ENCODE measurements at regions not wholly inside any gene's neighbourhood (a gene's known extent, or its start where the extent isn't known, plus 50 kb on each side); places are given as distances from the start of the nearest gene placed in this dataset.

GRCh38 chr3:152126260-152126659, 142.5 kb upstream of the MBNL1 start:
- ATAC-seq (ENCODE audit: low FRiP score) (no peak), DNase-seq (no peak)
- H3K4me1 ChIP-seq (ENCODE audit: control insufficient read depth in 1 of 2, insufficient read depth in 2 of 2, low read length in 2 of 2) = peaks cover 1 to 2% of the 10 kb centered on the region in 2 donors
- intact Hi-C loops (cut with DNase I) = no loop called here
- no peaks in the 10 kb centered on the region for H3K36me3 ChIP-seq (ENCODE audit: control insufficient read depth in 1 of 2, insufficient read depth in 2 of 2, low read length in 1 of 2)
- no peak overlapping the region for H3K27ac ChIP-seq (ENCODE audit: low read depth in 1 of 2, low read length in 2 of 2)
- WGBS, 2 donors = 74 to 80% methylated on average over 2 of the region's 2 CpGs
- no peaks in the 10 kb centered on the region for H3K9me3 ChIP-seq (ENCODE audit: control insufficient read depth, low read length)
- H3K27me3 ChIP-seq (ENCODE audit: control insufficient read depth in 1 of 2, insufficient read depth in 2 of 2, low read length in 1 of 2) = no peaks in the 10 kb centered on the region
- no peak overlapping the region for H3K4me3 ChIP-seq (ENCODE audit: low read length in 2 of 2)

- intact Hi-C loops (cut with DNase I) = no loop called here
- no peak for DNase-seq
- Histone ChIP-seq H3K27ac (ENCODE audit: low read depth in 1 of 2, low read length in 2 of 2) (no peak overlapping the region), H3K27me3 (ENCODE audit: control insufficient read depth in 1 of 2, insufficient read depth in 2 of 2, low read length in 1 of 2) (no peaks in the 10 kb centered on the region), H3K36me3 (ENCODE audit: control insufficient read depth in 1 of 2, insufficient read depth in 2 of 2, low read length in 1 of 2) (no peaks in the 10 kb centered on the region), H3K9me3 (ENCODE audit: control insufficient read depth, low read length) (no peaks in the 10 kb centered on the region), H3K4me3 (ENCODE audit: low read length in 2 of 2) (no peak overlapping the region), H3K4me1 (ENCODE audit: control insufficient read depth in 1 of 2, insufficient read depth in 2 of 2, low read length in 2 of 2) (peaks cover 1 to 2% of the 10 kb centered on the region in 2 donors)
- no peak for ATAC-seq (ENCODE audit: low FRiP score)
- WGBS, 2 donors = 94 to 99% methylated on average over 4 of the region's 4 CpGs
Observed at GRCh38 chr3:152127058-152127457, 141.7 kb upstream of the MBNL1 start.

GRCh38 chr3:152128356-152128755, 140.4 kb upstream of the MBNL1 start:
- Histone ChIP-seq H3K27ac (ENCODE audit: low read depth in 1 of 2, low read length in 2 of 2) (no peak overlapping the region), H3K4me3 (ENCODE audit: low read length in 2 of 2) (no peak overlapping the region), H3K27me3 (ENCODE audit: control insufficient read depth in 1 of 2, insufficient read depth in 2 of 2, low read length in 1 of 2) (no peaks in the 10 kb centered on the region), H3K9me3 (ENCODE audit: control insufficient read depth, low read length) (no peaks in the 10 kb centered on the region), H3K4me1 (ENCODE audit: control insufficient read depth in 1 of 2, insufficient read depth in 2 of 2, low read length in 2 of 2) (peaks cover 0 to 2% of the 10 kb centered on the region in 2 donors), H3K36me3 (ENCODE audit: control insufficient read depth in 1 of 2, insufficient read depth in 2 of 2, low read length in 1 of 2) (no peaks in the 10 kb centered on the region)
- no peak for DNase-seq
- intact Hi-C loops (cut with DNase I) = no loop called here
- WGBS, 2 donors = 35 to 76% methylated on average over 1 of the region's 1 CpG
- no peak for ATAC-seq (ENCODE audit: low FRiP score)

- ATAC-seq (ENCODE audit: low FRiP score) (no peak), DNase-seq (no peak)
- Histone ChIP-seq H3K9me3 (ENCODE audit: control insufficient read depth, low read length) (no peaks in the 10 kb centered on the region), H3K4me1 (ENCODE audit: control insufficient read depth in 1 of 2, insufficient read depth in 2 of 2, low read length in 2 of 2) (peaks cover 0 to 5% of the 10 kb centered on the region in 2 donors), H3K27ac (ENCODE audit: low read depth in 1 of 2, low read length in 2 of 2) (no peak overlapping the region), H3K27me3 (ENCODE audit: control insufficient read depth in 1 of 2, insufficient read depth in 2 of 2, low read length in 1 of 2) (peaks cover 0 to 1% of the 10 kb centered on the region in 2 donors), H3K36me3 (ENCODE audit: control insufficient read depth in 1 of 2, insufficient read depth in 2 of 2, low read length in 1 of 2) (no peaks in the 10 kb centered on the region), H3K4me3 (ENCODE audit: low read length in 2 of 2) (no peak overlapping the region)
- intact Hi-C loops (cut with DNase I) = no loop called here
- 97 to 98% methylated on average over 3 of the region's 3 CpGs for WGBS, 2 donors
Observed at GRCh38 chr3:152139651-152140050, 129.1 kb upstream of the MBNL1 start.

GRCh38 chr3:152146461-152146860, 122.3 kb upstream of the MBNL1 start:
- intact Hi-C loops (cut with DNase I) = no loop called here
- 98% methylated on average over 2 of the region's 2 CpGs for WGBS, 2 donors
- Histone ChIP-seq H3K36me3 (ENCODE audit: control insufficient read depth in 1 of 2, insufficient read depth in 2 of 2, low read length in 1 of 2) (no peaks in the 10 kb centered on the region), H3K27me3 (ENCODE audit: control insufficient read depth in 1 of 2, insufficient read depth in 2 of 2, low read length in 1 of 2) (no peaks in the 10 kb centered on the region), H3K4me1 (ENCODE audit: control insufficient read depth in 1 of 2, insufficient read depth in 2 of 2, low read length in 2 of 2) (peaks cover 0 to 7% of the 10 kb centered on the region in 2 donors), H3K9me3 (ENCODE audit: control insufficient read depth, low read length) (no peaks in the 10 kb centered on the region), H3K4me3 (ENCODE audit: low read length in 2 of 2) (no peak overlapping the region), H3K27ac (ENCODE audit: low read depth in 1 of 2, low read length in 2 of 2) (no peak overlapping the region)
- DNase-seq (no peak), ATAC-seq (ENCODE audit: low FRiP score) (no peak)

- ATAC-seq (ENCODE audit: low FRiP score) (no peak), DNase-seq (no peak)
- Histone ChIP-seq H3K27ac (ENCODE audit: low read depth in 1 of 2, low read length in 2 of 2) (peak overlapping the region in 1 of 2 donors; percentile 18), H3K9me3 (ENCODE audit: control insufficient read depth, low read length) (no peaks in the 10 kb centered on the region), H3K27me3 (ENCODE audit: control insufficient read depth in 1 of 2, insufficient read depth in 2 of 2, low read length in 1 of 2) (no peaks in the 10 kb centered on the region), H3K36me3 (ENCODE audit: control insufficient read depth in 1 of 2, insufficient read depth in 2 of 2, low read length in 1 of 2) (no peaks in the 10 kb centered on the region), H3K4me3 (ENCODE audit: low read length in 2 of 2) (no peak overlapping the region), H3K4me1 (ENCODE audit: control insufficient read depth in 1 of 2, insufficient read depth in 2 of 2, low read length in 2 of 2) (peaks cover 0 to 8% of the 10 kb centered on the region in 2 donors)
- intact Hi-C loops (cut with DNase I) = no loop called here
Observed at GRCh38 chr3:152147748-152148147, 121.0 kb upstream of the MBNL1 start.

GRCh38 chr3:152148579-152148978, 120.2 kb upstream of the MBNL1 start:
- WGBS, 2 donors = 63 to 90% methylated on average over 1 of the region's 1 CpG
- no peaks in the 10 kb centered on the region for H3K36me3 ChIP-seq (ENCODE audit: control insufficient read depth in 1 of 2, insufficient read depth in 2 of 2, low read length in 1 of 2)
- DNase-seq (no peak), ATAC-seq (ENCODE audit: low FRiP score) (peak; percentile 21)
- H3K27me3 ChIP-seq (ENCODE audit: control insufficient read depth in 1 of 2, insufficient read depth in 2 of 2, low read length in 1 of 2) = no peaks in the 10 kb centered on the region
- H3K27ac ChIP-seq (ENCODE audit: low read depth in 1 of 2, low read length in 2 of 2) = peak overlapping the region in 1 of 2 donors; percentile 17
- peaks cover 0 to 7% of the 10 kb centered on the region in 2 donors for H3K4me1 ChIP-seq (ENCODE audit: control insufficient read depth in 1 of 2, insufficient read depth in 2 of 2, low read length in 2 of 2)
- no peak overlapping the region for H3K4me3 ChIP-seq (ENCODE audit: low read length in 2 of 2)
- no peaks in the 10 kb centered on the region for H3K9me3 ChIP-seq (ENCODE audit: control insufficient read depth, low read length)
- intact Hi-C loops (cut with DNase I) = no loop called here

- Histone ChIP-seq H3K4me1 (ENCODE audit: control insufficient read depth in 1 of 2, insufficient read depth in 2 of 2, low read length in 2 of 2) (peaks cover 2 to 5% of the 10 kb centered on the region in 2 donors), H3K36me3 (ENCODE audit: control insufficient read depth in 1 of 2, insufficient read depth in 2 of 2, low read length in 1 of 2) (no peaks in the 10 kb centered on the region), H3K9me3 (ENCODE audit: control insufficient read depth, low read length) (no peaks in the 10 kb centered on the region), H3K27ac (ENCODE audit: low read depth in 1 of 2, low read length in 2 of 2) (no peak overlapping the region), H3K27me3 (ENCODE audit: control insufficient read depth in 1 of 2, insufficient read depth in 2 of 2, low read length in 1 of 2) (no peaks in the 10 kb centered on the region), H3K4me3 (ENCODE audit: low read length in 2 of 2) (no peak overlapping the region)
- no peak for ATAC-seq (ENCODE audit: low FRiP score)
- no peak for DNase-seq
- intact Hi-C loops (cut with DNase I) = no loop called here
- WGBS, 2 donors = 97% methylated on average over 1 of the region's 1 CpG
Observed at GRCh38 chr3:152149832-152150231, 118.9 kb upstream of the MBNL1 start.

- 33 to 45% methylated on average over 8 of the region's 8 CpGs for WGBS, 2 donors
Observed at GRCh38 chr3:152151216-152151876, 117.4 kb upstream of the MBNL1 start.

More at GRCh38 chr3:152151216-152151876, 117.4 kb upstream of the MBNL1 start:
- intact Hi-C loops (cut with DNase I) = no loop called here
- Histone ChIP-seq H3K9me3 (ENCODE audit: control insufficient read depth, low read length) (no peaks in the 10 kb centered on the region), H3K27ac (ENCODE audit: low read depth in 1 of 2, low read length in 2 of 2) (peak overlapping the region; percentile 36), H3K27me3 (ENCODE audit: control insufficient read depth in 1 of 2, insufficient read depth in 2 of 2, low read length in 1 of 2) (no peaks in the 10 kb centered on the region), H3K4me3 (ENCODE audit: low read length in 2 of 2) (no peak overlapping the region), H3K4me1 (ENCODE audit: control insufficient read depth in 1 of 2, insufficient read depth in 2 of 2, low read length in 2 of 2) (peaks cover 2 to 5% of the 10 kb centered on the region in 2 donors), H3K36me3 (ENCODE audit: control insufficient read depth in 1 of 2, insufficient read depth in 2 of 2, low read length in 1 of 2) (no peaks in the 10 kb centered on the region)
- DNase-seq (no peak), ATAC-seq (ENCODE audit: low FRiP score) (no peak)

Data from aorta (tissue), 5 donors.